ENCODE measurements at regions not wholly inside any gene's neighbourhood (a gene's known extent, or its start where the extent isn't known, plus 50 kb on each side); places are given as distances from the start of the nearest gene placed in this dataset.

- TF ChIP-seq EZH2 (IDR thresholded peaks at IDR 0.05; ENCODE audit: insufficient read depth, low read length): no peak
- no peak for TF ChIP-seq CTCF (IDR thresholded peaks at IDR 0.05; ENCODE audit: insufficient read depth, low read depth, low read length)
Observed at GRCh38 chr7:22669692-22670421, 57.1 kb upstream of the IL6 start.
